Fibroblast of mammary gland (primary cell): ENCODE measurements at regions not wholly inside any gene's neighbourhood (a gene's known extent, or its start where the extent isn't known, plus 50 kb on each side); places are given as distances from the start of the nearest gene placed in this dataset.
"Not testable (repeated sequence)": the region's sequence is repeated elsewhere in the genome, so short reads cannot be mapped to it uniquely, and the experiment has no call there.

Experiments
- DNase-seq: peaks from one replicate; pipeline ENCODE4 v3.0.0-alpha.2; 2010; ENCODE audit warnings: low read depth
- H3K4me3 ChIP-seq: 2 replicates; pipeline ENCODE4 v1.5.1; 2011; ENCODE audit warnings: low read depth, mild to moderate bottlenecking, low read length, moderate library complexity; ENCODE audit not compliant: control insufficient read depth
- CTCF ChIP-seq: conservative IDR thresholded peaks from 2 replicates; pipeline ENCODE4 v1.5.1; 2011; ENCODE audit warnings: low read depth, low read length, inconsistent platforms; ENCODE audit not compliant: control insufficient read depth, insufficient read depth

DNA sequence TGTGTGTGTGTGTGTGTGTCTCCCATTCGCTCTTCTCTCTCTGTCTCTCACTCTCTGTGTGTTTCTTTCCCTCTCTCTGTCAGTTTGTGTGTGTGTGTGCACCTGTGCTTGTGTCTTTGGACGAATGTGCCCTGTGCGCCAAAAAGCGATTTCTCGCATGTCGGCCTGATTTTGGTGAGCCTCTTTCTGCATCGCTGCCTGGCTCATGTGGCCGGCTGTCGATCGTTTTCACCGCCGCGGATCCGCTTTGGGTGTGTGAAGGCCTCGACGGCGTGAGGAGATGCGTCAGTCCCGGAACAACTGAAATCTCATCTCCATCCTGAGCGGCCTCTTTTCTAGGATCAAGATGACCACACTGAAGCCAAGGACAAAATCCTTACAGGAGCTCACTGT lies 609.0 kb downstream of the KCNJ18 start:
- no peak for TF ChIP-seq CTCF
- H3K4me3 ChIP-seq: no peak overlapping the region
- no peak for DNase-seq

- no peak for TF ChIP-seq CTCF
- no peak overlapping the region for H3K4me3 ChIP-seq
- DNase-seq: no peak
Measured at GRCh38 chr17:22303096-22303495, 610.8 kb downstream of the KCNJ18 start.

GRCh38 chr17:22303865-22304264 lies 611.5 kb downstream of the KCNJ18 start:
- H3K4me3 ChIP-seq: no peak overlapping the region
- no peak for TF ChIP-seq CTCF
- no peak for DNase-seq

DNA sequence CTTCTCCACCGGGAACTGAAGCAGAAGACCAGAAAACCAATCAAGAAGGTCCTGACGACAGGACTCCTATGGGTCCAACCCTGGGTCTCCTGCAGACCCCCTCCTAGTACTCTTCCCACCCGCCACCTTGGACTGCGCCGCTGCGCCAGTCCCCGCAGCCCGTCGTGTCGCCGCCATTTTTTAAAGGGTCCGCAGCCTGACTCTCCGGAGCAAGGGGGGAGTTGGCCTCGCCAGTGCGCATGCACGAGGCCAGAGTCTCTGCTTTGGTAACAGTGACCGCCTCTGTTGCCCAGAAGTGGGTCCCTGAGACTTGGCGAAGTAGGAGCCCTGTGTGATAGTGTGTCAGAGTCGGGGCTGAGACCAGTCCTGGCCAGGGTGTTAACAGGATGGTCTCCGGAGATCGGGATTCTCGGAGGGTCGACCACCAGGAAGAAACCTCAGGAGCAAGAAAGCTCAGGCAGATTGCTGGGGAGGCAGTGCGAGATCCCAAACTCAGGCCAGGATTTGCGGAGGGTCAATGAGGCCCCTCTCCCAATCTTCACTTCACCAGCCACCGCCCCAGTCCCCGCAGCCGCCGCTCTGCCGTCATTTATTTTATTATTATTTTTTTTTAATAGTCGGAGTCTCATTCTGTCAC lies 612.5 kb downstream of the KCNJ18 start:
- no peak for TF ChIP-seq CTCF
- no peak for DNase-seq
- no peak overlapping the region for H3K4me3 ChIP-seq

GRCh38 chr17:22305356-22306071 lies 613.2 kb downstream of the KCNJ18 start:
- DNase-seq: no peak
- H3K4me3 ChIP-seq: no peak overlapping the region
- TF ChIP-seq CTCF: no peak

GRCh38 chr17:22310292-22310691 lies 618.0 kb downstream of the KCNJ18 start:
- H3K4me3 ChIP-seq, DNase-seq: not testable (repeated sequence)
